ENCODE measurements at regions not wholly inside any gene's neighbourhood (a gene's known extent, or its start where the extent isn't known, plus 50 kb on each side); places are given as distances from the start of the nearest gene placed in this dataset.

DNA sequence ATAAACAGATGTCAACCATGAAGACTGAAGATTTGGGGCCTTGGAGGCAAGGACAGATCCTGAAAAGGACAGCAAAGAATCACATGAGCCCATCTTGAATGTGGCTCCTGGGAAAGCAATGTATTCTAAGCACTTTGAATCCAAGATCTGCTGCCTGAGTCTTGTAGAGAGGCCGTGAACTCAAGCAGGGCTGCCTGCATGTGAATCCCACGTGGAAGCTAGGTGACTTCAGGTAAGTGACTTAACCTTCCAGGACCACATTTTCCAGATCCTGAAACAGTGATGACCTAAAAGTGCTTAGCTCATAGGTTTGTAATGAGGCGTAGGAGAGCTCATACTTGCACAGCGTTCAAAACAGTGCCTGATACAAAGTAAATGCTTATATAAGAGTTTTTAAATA lies 373.0 kb upstream of the SALL1 start:
- TF ChIP-seq CTCF (IDR thresholded peaks at IDR 0.05; ENCODE audit: insufficient read depth, low read length): no peak
- TF ChIP-seq, protein P1, sequence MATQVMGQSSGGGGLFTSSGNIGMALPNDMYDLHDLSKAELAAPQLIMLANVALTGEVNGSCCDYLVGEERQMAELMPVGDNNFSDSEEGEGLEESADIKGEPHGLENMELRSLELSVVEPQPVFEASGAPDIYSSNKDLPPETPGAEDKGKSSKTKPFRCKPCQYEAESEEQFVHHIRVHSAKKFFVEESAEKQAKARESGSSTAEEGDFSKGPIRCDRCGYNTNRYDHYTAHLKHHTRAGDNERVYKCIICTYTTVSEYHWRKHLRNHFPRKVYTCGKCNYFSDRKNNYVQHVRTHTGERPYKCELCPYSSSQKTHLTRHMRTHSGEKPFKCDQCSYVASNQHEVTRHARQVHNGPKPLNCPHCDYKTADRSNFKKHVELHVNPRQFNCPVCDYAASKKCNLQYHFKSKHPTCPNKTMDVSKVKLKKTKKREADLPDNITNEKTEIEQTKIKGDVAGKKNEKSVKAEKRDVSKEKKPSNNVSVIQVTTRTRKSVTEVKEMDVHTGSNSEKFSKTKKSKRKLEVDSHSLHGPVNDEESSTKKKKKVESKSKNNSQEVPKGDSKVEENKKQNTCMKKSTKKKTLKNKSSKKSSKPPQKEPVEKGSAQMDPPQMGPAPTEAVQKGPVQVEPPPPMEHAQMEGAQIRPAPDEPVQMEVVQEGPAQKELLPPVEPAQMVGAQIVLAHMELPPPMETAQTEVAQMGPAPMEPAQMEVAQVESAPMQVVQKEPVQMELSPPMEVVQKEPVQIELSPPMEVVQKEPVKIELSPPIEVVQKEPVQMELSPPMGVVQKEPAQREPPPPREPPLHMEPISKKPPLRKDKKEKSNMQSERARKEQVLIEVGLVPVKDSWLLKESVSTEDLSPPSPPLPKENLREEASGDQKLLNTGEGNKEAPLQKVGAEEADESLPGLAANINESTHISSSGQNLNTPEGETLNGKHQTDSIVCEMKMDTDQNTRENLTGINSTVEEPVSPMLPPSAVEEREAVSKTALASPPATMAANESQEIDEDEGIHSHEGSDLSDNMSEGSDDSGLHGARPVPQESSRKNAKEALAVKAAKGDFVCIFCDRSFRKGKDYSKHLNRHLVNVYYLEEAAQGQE (IDR thresholded peaks at IDR 0.05; ENCODE audit: insufficient replicate concordance, low read depth): no peak
- TF ChIP-seq POLR2AphosphoS5 (IDR thresholded peaks at IDR 0.05; ENCODE audit: low read depth): no peak
- no peak for TF ChIP-seq GABPA (IDR thresholded peaks at IDR 0.05; ENCODE audit: low read depth)

All from HL-60 (cell line).